BLaER1 treated with 17β-estradiol and CSF1 and Interleukin-3, amounts not matched to agents 10 nM and 100 nM (cell line): ENCODE measurements at regions not wholly inside any gene's neighbourhood (a gene's known extent, or its start where the extent isn't known, plus 50 kb on each side); places are given as distances from the start of the nearest gene placed in this dataset.

Experiments used
- H3K27ac ChIP-seq, 11 experiments: shearing (Covaris generic); formaldehyde crosslinking; 2 replicates each; pipeline ENCODE4 v1.8.1; 2022
- H3K27me3 ChIP-seq, 11 experiments: shearing (Covaris generic); formaldehyde crosslinking; 2 replicates each; pipeline ENCODE4 v1.8.1; 2022
- H3K36me3 ChIP-seq, 11 experiments: shearing (Covaris generic); formaldehyde crosslinking; 2 replicates each; pipeline ENCODE4 v1.8.1; 2022
- H3K4me1 ChIP-seq, 10 experiments: shearing (Covaris generic); formaldehyde crosslinking; 2 replicates each; pipeline ENCODE4 v1.8.1; 2022
- H3K4me2 ChIP-seq, 11 experiments: shearing (Covaris generic); formaldehyde crosslinking; 2 replicates each; pipeline ENCODE4 v1.8.1; 2022
- H3K4me3 ChIP-seq, 10 experiments: shearing (Covaris generic); formaldehyde crosslinking; 2 replicates each; pipeline ENCODE4 v1.8.1; 2022
- H3K9ac ChIP-seq, 11 experiments: shearing (Covaris generic); formaldehyde crosslinking; 2 replicates each; pipeline ENCODE4 v1.8.1; 2022
- H3K9me3 ChIP-seq, 11 experiments: shearing (Covaris generic); formaldehyde crosslinking; replicated peaks in 1 of 11; 2 replicates each; pipeline ENCODE4 v1.8.1; 2022
- H4K20me1 ChIP-seq, 11 experiments: shearing (Covaris generic); formaldehyde crosslinking; 2 replicates each; pipeline ENCODE4 v1.8.1; 2022
- Cebpa-rat ChIP-seq, 11 experiments: shearing (Covaris generic); IDR thresholded peaks; 2 replicates each; pipeline ENCODE4 v1.8.1; 2022

GRCh38 chr11:71352226-71352625 is 96.0 kb downstream of the DHCR7 start:
- no peaks in the 10 kb centered on the region for H3K4me1 ChIP-seq
- H3K9ac ChIP-seq = no peak overlapping the region
- H3K36me3 ChIP-seq = no peaks in the 10 kb centered on the region
- H3K27me3 ChIP-seq = no peaks in the 10 kb centered on the region
- no peaks in the 10 kb centered on the region; a peak in 1 of 22 replicates for H4K20me1 ChIP-seq
- no peak overlapping the region for H3K4me2 ChIP-seq
- H3K27ac ChIP-seq = no peak overlapping the region
- no peak overlapping the region for H3K4me3 ChIP-seq
- TF ChIP-seq Cebpa-rat (IDR thresholded peaks at IDR 0.05) = no peak
- no peaks in the 10 kb centered on the region for H3K9me3 ChIP-seq

GRCh38 chr11:71349627-71350026 is 97.2 kb upstream of the SHANK2 start:
- Histone ChIP-seq H3K4me1 (no peaks in the 10 kb centered on the region), H3K9ac (no peak overlapping the region), H3K27me3 (no peaks in the 10 kb centered on the region), H3K36me3 (no peaks in the 10 kb centered on the region), H3K27ac (no peak overlapping the region), H4K20me1 (no peaks in the 10 kb centered on the region; a peak in 1 of 22 replicates), H3K4me3 (no peak overlapping the region), H3K4me2 (no peak overlapping the region), H3K9me3 (no peaks in the 10 kb centered on the region)
- no peak for TF ChIP-seq Cebpa-rat (IDR thresholded peaks at IDR 0.05)

DNA sequence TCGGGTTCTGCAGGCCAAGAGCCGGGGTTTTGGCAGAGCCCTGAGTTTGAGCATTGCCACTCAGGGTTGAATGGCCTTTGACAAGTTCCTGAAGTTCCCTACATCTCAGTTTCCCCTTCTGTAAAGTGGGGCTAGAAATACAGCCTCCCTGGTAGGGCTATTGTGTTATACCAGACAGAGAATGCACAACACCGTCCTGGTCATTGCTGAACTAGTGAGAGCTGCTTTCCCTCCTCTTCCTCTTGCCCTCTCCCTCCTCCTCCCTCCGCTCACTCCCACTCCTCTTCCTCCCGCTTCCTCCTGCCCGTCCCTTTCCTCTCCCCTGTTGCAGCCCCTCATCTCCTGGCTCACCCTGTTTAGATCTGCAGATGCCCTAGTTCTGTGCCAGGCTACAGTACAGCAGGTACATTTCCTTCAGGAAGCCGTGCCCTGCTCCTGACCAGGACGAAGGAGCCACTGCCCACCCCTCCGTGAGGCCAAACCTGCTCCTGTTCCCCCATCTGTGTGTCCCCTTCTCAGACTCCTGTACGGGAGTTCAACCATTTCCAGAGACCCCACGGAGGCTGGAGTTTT is 91.5 kb upstream of the SHANK2 start:
- H3K9ac ChIP-seq = no peak overlapping the region
- TF ChIP-seq Cebpa-rat (IDR thresholded peaks at IDR 0.05) = no peak
- no peaks in the 10 kb centered on the region for H3K27me3 ChIP-seq

GRCh38 chr11:71342951-71343827 is 90.8 kb upstream of the SHANK2 start:
- H4K20me1 ChIP-seq = no peaks in the 10 kb centered on the region; a peak in 1 of 22 replicates
- H3K4me3 ChIP-seq = no peak overlapping the region
- no peak for TF ChIP-seq Cebpa-rat (IDR thresholded peaks at IDR 0.05)
- H3K27me3 ChIP-seq = no peaks in the 10 kb centered on the region
- no peak overlapping the region for H3K27ac ChIP-seq
- H3K4me2 ChIP-seq = no peak overlapping the region
- no peaks in the 10 kb centered on the region for H3K36me3 ChIP-seq
- no peak overlapping the region for H3K9ac ChIP-seq
- peaks cover 0 to 7% (median 0%) of the 10 kb centered on the region in 10 experiments; a peak in 1 of 20 replicates for H3K4me1 ChIP-seq
- H3K9me3 ChIP-seq = no peaks in the 10 kb centered on the region

More for the DNA sequence above, 91.5 kb upstream of the SHANK2 start:
- Histone ChIP-seq H3K9me3 (no peaks in the 10 kb centered on the region), H3K27ac (no peak overlapping the region), H3K36me3 (no peaks in the 10 kb centered on the region), H3K4me2 (no peak overlapping the region), H3K4me3 (no peak overlapping the region), H4K20me1 (no peaks in the 10 kb centered on the region; a peak in 1 of 22 replicates), H3K4me1 (peaks cover 0 to 7% (median 0%) of the 10 kb centered on the region in 10 experiments; a peak in 1 of 20 replicates)

- no peak overlapping the region for H3K4me2 ChIP-seq
- no peaks in the 10 kb centered on the region; a peak in 1 of 22 replicates for H4K20me1 ChIP-seq
- TF ChIP-seq Cebpa-rat (IDR thresholded peaks at IDR 0.05) = peak in 1 of 11 experiments; percentile 46; a peak in 1 of 22 replicates
- no peaks in the 10 kb centered on the region for H3K27me3 ChIP-seq
- H3K9me3 ChIP-seq = no peaks in the 10 kb centered on the region
- H3K27ac ChIP-seq = no peak overlapping the region
- no peak overlapping the region for H3K4me3 ChIP-seq
- H3K4me1 ChIP-seq = peaks cover 0 to 7% (median 0%) of the 10 kb centered on the region in 10 experiments; a peak in 2 of 20 replicates
- no peaks in the 10 kb centered on the region for H3K36me3 ChIP-seq
- no peak overlapping the region for H3K9ac ChIP-seq
Measured at GRCh38 chr11:71342116-71342515, 89.7 kb upstream of the SHANK2 start.

GRCh38 chr11:71341596-71341995 is 89.2 kb upstream of the SHANK2 start:
- Histone ChIP-seq H3K9me3 (no peaks in the 10 kb centered on the region), H3K9ac (no peak overlapping the region), H3K36me3 (no peaks in the 10 kb centered on the region), H3K4me2 (no peak overlapping the region), H3K4me3 (no peak overlapping the region), H4K20me1 (no peaks in the 10 kb centered on the region; a peak in 1 of 22 replicates), H3K27me3 (no peaks in the 10 kb centered on the region), H3K27ac (no peak overlapping the region), H3K4me1 (peaks cover 0 to 7% (median 0%) of the 10 kb centered on the region in 10 experiments; a peak in 2 of 20 replicates)
- no peak for TF ChIP-seq Cebpa-rat (IDR thresholded peaks at IDR 0.05)

- no peak overlapping the region for H3K9ac ChIP-seq
- no peak overlapping the region for H3K4me3 ChIP-seq
- H3K27ac ChIP-seq = no peak overlapping the region
- no peak for TF ChIP-seq Cebpa-rat (IDR thresholded peaks at IDR 0.05)
- peaks cover 0 to 7% (median 0%) of the 10 kb centered on the region in 10 experiments; a peak in 2 of 20 replicates for H3K4me1 ChIP-seq
- no peaks in the 10 kb centered on the region for H3K36me3 ChIP-seq
- H3K27me3 ChIP-seq = no peaks in the 10 kb centered on the region
- H4K20me1 ChIP-seq = no peaks in the 10 kb centered on the region; a peak in 1 of 22 replicates
- no peaks in the 10 kb centered on the region for H3K9me3 ChIP-seq
- H3K4me2 ChIP-seq = no peak overlapping the region
Measured at GRCh38 chr11:71341173-71341572, 88.8 kb upstream of the SHANK2 start.

GRCh38 chr11:71340086-71340606 is 87.8 kb upstream of the SHANK2 start:
- TF ChIP-seq Cebpa-rat (IDR thresholded peaks at IDR 0.05) = no peak
- H3K9ac ChIP-seq = no peak overlapping the region
- H3K4me3 ChIP-seq = no peak overlapping the region
- H4K20me1 ChIP-seq = no peaks in the 10 kb centered on the region; a peak in 1 of 22 replicates
- no peak overlapping the region for H3K27ac ChIP-seq
- no peak overlapping the region for H3K4me2 ChIP-seq
- no peaks in the 10 kb centered on the region for H3K9me3 ChIP-seq
- H3K27me3 ChIP-seq = no peaks in the 10 kb centered on the region
- H3K4me1 ChIP-seq = peaks cover 0 to 7% (median 0%) of the 10 kb centered on the region in 10 experiments; a peak in 2 of 20 replicates
- H3K36me3 ChIP-seq = no peaks in the 10 kb centered on the region

DNA sequence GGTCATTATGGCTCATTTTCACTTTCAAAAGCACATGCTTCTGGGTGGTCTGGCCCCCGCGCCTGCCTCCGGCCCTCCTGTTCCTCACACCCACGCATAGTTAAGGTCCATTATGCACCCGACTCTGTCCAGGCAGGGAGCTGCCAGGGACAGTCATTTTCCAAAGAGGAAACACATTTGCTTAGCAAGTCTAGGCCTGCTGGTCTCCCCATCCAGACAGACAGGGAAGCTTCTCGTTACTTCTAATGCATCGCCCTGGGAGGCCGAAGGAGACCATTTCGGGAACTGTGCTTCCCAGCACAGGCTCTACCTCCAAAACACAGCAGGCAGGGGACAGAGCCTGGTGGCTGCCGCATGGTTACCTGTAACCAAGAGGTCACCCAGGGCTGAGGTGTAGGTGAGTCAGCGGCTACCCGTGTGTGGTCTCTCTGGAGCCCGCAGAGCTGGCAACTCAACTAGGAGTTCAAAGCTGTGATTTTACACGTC is 87.1 kb upstream of the SHANK2 start:
- Histone ChIP-seq H3K4me2 (no peak overlapping the region), H3K9ac (no peak overlapping the region), H3K27me3 (no peaks in the 10 kb centered on the region), H3K4me3 (no peak overlapping the region), H3K4me1 (peaks cover 0 to 7% (median 0%) of the 10 kb centered on the region in 10 experiments; a peak in 2 of 20 replicates), H3K9me3 (no peaks in the 10 kb centered on the region), H3K36me3 (no peaks in the 10 kb centered on the region), H4K20me1 (no peaks in the 10 kb centered on the region; a peak in 1 of 22 replicates), H3K27ac (no peak overlapping the region)
- no peak for TF ChIP-seq Cebpa-rat (IDR thresholded peaks at IDR 0.05)
